Endothelial cell of umbilical vein (primary cell): ENCODE measurements at regions not wholly inside any gene's neighbourhood (a gene's known extent, or its start where the extent isn't known, plus 50 kb on each side); places are given as distances from the start of the nearest gene placed in this dataset.

Experiments
- EZH2 ChIP-seq: IDR thresholded peaks from 2 replicates; pipeline ENCODE4 v1.6.1; 2012; ENCODE audit warnings: borderline replicate concordance, low read depth, mild to moderate bottlenecking, moderate library complexity, low read length, inconsistent platforms; ENCODE audit not compliant: severe bottlenecking
- POLR2A ChIP-seq: IDR thresholded peaks from 2 replicates; pipeline ENCODE4 v1.6.1; 2012; ENCODE audit warnings: low read depth, mild to moderate bottlenecking, control low read depth, low read length
- POLR2AphosphoS5 ChIP-seq: IDR thresholded peaks from 2 replicates; pipeline ENCODE4 v1.6.1; 2012; ENCODE audit warnings: low read depth, mild to moderate bottlenecking, control low read depth, low read length, moderate library complexity; ENCODE audit not compliant: insufficient read depth
- TF ChIP-seq, protein P1 (sequence below), 2 donors: IDR thresholded peaks; 1 replicate in 1 of 2; 2 replicates in 1 of 2; pipeline ENCODE4 v1.5.1; 2011; ENCODE audit warnings: low read length in 2 of 2, mild to moderate bottlenecking in 2 of 2, moderate library complexity in 2 of 2, control low read depth in 1 of 2, inconsistent platforms in 1 of 2, low read depth in 1 of 2; ENCODE audit not compliant: insufficient read depth in 1 of 2; ENCODE audit errors: extremely low read depth in 1 of 2

DNA sequence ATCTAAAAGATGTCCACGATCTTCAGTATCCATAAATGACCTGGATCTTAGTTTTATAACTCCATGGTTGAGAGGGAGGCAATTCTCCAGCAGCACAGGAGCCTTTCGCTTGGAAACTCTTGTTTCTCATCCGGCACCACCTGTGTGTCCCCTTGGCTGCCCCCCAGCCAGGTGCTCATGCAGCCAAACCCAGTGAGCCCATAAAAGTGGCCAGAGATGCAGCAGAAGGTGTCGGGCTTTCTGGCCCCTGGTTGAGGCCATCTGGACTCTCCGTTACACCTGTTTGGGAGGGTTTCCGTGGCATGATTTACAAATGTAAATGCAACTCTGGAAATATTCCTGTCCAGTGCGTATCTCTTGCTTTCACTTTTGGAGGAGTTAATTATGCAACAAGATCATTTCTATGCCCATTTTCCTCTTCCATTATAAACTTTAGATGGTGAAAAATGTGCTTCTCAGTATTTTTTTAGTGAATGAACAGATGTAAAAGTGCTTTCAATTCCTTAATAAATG lies 291.1 kb downstream of the DIO2 start:
- TF ChIP-seq EZH2: no peak
- no peak for TF ChIP-seq POLR2AphosphoS5
- TF ChIP-seq, protein P1, sequence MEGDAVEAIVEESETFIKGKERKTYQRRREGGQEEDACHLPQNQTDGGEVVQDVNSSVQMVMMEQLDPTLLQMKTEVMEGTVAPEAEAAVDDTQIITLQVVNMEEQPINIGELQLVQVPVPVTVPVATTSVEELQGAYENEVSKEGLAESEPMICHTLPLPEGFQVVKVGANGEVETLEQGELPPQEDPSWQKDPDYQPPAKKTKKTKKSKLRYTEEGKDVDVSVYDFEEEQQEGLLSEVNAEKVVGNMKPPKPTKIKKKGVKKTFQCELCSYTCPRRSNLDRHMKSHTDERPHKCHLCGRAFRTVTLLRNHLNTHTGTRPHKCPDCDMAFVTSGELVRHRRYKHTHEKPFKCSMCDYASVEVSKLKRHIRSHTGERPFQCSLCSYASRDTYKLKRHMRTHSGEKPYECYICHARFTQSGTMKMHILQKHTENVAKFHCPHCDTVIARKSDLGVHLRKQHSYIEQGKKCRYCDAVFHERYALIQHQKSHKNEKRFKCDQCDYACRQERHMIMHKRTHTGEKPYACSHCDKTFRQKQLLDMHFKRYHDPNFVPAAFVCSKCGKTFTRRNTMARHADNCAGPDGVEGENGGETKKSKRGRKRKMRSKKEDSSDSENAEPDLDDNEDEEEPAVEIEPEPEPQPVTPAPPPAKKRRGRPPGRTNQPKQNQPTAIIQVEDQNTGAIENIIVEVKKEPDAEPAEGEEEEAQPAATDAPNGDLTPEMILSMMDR (IDR thresholded peaks at IDR 0.05; ENCODE audit: extremely low read depth in 1 of 2, insufficient read depth in 1 of 2, low read depth in 1 of 2, low read length in 2 of 2): no peak
- no peak for TF ChIP-seq POLR2A
